ENCODE measurements at regions not wholly inside any gene's neighbourhood (a gene's known extent, or its start where the extent isn't known, plus 50 kb on each side); places are given as distances from the start of the nearest gene placed in this dataset.
"Not testable (repeated sequence)": the region's sequence is repeated elsewhere in the genome, so short reads cannot be mapped to it uniquely, and the experiment has no call there.

GRCh38 chr3:137324114-137324513 is 366.3 kb downstream of the IL20RB start:
- DNase-seq: no peak

- no peak for DNase-seq
These were observed 367.4 kb downstream of the IL20RB start for GRCh38 chr3:137325170-137325569.

DNA sequence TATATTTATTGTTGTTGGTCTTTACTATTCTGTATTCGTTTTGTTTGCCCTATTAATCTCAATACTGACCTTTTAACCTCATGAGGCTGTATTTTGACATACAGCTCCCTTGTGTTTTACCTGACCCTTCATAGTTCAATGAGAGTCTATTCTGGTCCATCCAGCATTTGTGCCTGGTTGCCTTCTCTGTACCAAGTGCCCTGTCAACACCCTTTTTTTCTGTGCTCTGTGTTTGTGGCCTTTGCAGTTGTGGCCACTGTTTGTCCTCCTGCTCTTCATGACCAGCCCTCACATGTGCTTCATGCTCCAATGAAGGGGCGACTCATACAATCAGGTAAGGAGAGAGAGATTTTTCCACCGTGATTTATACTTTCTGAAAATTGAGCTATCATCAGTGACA is 368.2 kb downstream of the IL20RB start:
- no peak for DNase-seq

- DNase-seq: no peak
These were observed 371.8 kb downstream of the IL20RB start for GRCh38 chr3:137329594-137329993.

DNA sequence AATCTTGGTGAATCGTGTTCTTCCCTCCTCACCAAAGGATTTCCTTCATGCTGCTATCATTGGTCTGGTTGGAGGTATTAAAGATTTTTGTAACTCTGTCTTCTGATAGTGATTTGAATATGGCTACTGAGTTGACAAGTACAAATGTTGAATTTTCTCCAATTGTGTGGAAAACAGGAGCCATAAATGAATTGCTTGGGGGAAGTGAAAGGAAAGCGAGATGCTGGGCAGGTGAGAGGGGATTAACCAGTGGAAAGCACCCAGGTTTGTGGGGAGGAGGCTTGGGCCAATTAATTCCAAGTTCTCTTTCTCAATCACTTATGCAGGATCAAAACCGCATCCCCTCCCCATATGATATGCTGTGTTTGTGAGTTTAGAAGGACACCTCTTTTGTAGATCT is 372.5 kb downstream of the IL20RB start:
- DNase-seq: no peak

DNA sequence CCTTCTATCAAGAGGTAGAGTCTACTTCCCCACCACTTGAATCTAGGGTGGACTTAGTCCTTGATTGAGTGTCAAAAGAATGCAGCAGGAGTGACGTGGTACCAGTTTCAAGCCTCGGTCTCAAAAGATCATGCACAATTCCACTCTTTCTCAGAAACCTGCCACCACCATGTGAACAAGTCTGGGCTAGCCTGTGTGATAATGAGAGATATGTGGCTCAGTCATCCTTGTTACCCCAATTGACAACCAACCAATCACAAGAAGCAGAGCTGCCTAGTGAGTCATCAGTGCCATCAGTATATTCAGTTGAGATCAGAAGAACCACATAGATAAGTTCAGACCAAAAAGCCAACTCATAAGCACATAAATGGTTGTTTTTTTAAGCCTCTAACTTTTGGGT is 374.5 kb downstream of the IL20RB start:
- no peak for DNase-seq

- DNase-seq: no peak
These were observed 377.7 kb downstream of the IL20RB start for GRCh38 chr3:137335478-137335877.

- not testable (repeated sequence) for DNase-seq
These were observed 380.6 kb downstream of the IL20RB start for GRCh38 chr3:137338400-137338799.

DNA sequence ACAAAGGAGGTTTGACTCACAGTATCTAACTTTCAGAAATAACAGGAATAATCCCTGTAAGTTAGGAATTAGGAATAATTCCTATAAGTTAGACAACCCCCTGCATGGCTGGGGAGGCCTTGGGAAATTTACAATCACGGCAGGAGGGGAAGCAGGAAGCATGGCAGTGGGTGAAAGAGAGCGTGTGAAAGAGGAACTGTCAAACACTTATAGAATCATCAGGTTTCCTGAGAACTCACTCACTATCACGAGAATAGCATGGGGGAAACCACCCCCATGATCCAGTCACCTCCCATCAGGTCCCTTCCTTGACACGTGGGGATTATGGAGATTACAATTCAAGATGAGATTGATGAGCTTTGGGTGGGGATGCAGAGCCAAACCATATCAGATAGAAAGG is 385.5 kb downstream of the IL20RB start:
- DNase-seq: no peak

- DNase-seq: no peak
These were observed 389.3 kb downstream of the IL20RB start for GRCh38 chr3:137347132-137347531.

- DNase-seq: no peak
These were observed 390.1 kb downstream of the IL20RB start for GRCh38 chr3:137347817-137348368.

DNA sequence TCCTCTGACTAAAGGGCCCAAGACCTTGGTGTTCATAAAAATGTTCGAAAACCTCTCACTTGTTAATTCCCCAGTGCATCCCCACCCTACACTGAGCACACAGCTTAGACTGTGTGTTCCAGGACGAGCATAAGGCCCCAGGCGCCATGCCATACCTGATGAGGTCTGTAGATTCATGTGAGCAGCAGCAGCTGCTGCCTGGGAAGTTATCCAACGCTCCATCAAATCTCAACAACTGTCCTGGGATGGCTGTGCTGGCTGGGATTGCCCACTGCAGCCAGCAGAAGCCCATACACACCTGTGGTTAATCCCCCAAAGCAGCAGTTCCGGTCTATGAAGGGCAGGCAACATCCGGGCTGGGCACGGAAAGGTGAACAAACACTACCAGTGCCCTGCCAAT is 391.2 kb downstream of the IL20RB start:
- DNase-seq: no peak

GRCh38 chr3:137349557-137350348 is 392.0 kb downstream of the IL20RB start:
- no peak for DNase-seq

DNA sequence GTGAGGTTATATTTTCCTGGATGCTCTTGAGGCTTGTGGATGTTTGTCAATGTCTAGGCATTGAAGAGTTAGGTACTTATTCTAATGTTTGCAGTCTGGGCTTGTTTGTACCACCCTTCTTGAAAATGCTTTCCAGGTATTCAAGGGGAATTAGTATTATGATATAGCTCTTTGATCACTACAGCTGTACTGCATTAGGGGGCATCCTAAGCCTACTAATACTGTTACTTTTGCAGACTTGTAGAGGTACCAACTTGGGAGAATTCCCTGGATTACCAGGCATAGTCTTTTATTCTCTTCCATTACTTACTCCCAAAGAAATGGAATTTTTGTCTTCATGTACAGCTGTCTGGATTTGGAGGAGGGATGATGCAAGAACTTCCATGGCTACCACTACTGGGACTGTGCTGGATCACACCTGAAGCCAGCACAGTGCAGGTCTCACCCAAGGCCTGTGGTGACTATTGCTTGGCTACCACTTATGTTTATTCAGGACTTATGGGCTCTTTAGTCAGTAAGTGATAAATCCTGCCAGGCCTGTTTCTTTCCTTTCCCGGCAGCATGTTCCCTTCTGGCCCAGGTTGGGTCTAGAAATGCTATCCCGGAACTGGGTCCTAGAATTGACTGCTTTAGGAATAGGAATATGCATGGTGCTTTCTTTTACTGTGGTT is 402.9 kb downstream of the IL20RB start:
- DNase-seq: no peak

DNA sequence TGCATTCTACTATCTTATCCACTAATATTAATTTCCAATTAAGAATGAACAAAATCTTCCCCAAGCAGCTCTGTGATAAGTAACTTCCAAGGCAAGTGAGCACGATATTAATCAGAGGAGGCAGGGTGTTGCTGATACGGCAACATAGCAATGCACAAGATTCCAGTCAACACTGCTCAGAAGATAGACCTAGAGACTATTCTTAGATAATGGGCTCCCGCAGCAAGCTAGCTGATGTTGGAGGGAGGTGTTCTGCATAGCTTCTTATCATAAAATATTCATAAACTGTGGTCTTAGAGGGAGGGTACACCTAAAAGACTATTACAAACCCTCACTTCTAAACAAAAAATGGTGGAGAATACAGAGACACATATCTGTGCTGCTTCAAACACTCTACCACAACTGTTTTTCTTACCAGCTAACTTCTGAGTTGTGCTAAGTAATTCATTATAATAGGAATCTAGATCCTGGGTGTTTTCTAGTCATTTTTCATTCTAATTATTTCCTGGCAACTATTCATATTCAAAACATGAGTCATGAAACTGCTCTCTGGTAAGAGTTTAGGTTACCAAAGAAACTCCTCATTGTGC is 382.0 kb upstream of the SOX14 start:
- DNase-seq: no peak

DNA sequence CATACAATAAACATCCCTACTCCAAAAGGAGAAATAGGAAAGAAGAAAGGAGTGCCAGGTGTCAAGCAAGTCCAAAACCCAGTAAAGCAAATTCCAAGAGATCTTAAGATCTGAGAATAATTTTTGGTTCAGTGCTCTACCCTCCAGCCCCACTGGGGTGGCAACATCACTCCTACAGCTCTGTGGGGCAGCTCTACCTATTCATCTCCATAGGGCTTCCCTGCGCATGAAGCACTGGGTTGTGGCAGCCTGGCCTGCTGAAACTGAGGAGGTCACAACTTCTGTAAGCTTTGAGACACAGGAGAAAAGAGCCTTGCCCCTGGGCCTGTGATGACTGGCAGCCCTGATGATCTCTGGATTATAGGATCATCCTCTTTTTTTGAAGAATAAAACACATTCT is 378.2 kb upstream of the SOX14 start:
- no peak for DNase-seq

GRCh38 chr3:137409584-137409983 is 354.5 kb upstream of the SOX14 start:
- no peak for DNase-seq

DNA sequence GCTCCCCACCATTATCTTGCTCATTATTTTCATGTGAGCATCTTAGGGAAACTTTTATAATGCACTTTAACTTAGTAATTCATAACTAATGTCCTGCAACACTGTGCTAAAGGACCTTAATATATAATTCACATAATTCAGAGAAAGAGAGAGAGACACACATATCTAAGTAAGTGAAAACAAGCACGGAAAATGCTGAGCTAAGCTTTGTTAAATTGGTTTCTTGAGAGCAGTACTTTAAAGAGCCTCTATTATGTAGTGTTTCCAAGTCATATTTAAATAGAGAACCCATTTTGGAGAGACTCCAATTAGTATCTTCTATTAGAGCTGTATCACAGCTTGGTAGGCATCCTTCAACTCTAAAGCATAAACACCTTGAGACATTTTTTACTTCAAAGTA is 354.1 kb upstream of the SOX14 start:
- no peak for DNase-seq

- DNase-seq: no peak
These were observed 343.7 kb upstream of the SOX14 start for GRCh38 chr3:137420198-137420995.

DNA sequence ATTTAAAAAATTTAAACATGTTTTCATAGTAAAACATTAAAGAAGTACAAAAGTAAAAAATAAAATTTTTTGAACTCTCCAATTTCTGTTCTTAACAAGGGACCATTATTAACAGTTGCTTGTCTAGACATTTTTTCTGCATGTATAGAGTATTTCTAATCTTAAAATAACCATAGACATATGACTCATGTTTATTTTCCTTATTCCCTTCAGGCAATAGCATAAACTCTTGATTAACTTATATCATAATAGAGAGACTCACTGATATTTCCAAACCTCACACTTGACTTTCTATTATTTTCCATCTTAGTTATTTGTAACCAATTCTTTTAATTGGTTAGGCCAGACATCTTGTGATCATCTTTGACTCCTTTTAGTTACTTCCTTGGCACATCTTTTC is 325.6 kb upstream of the SOX14 start:
- no peak for DNase-seq

DNA sequence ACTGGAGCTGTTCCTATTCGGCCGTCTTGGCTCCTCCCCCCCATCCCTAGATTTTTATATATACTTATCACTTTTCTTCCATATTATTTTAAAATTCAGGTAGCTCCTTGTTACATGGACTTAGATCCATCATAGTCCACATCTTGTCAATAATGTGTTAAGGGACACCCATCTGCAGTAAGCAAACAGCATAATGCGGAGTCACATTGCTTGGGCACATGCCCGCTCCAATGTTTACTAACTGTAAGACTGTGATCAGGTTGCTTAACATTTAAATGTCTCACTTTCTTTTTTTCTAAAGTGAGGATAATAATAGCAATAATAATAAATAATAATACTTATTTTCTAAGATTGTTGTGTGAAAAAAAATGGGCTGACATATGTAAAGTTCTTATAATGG is 303.2 kb upstream of the SOX14 start:
- DNase-seq: no peak

DNA sequence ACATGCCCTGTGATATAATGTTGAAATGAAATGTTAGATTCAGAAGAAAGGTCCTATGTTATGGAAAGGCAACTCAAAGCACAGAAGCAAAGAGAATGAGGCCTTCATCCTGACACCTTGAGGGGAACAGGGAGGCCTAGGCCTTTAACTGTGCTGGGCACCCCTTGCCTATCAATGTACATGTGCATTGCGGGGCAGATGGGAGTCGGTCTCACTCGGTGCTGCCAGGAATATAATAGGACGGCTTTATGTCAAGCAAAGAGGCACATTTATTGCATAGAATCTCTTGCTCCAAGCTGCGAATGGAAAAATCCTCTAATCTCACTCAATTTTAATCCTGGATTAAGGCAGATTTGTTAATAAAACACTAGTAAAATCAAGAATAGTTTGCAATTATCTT is 301.0 kb upstream of the SOX14 start:
- no peak for DNase-seq

DNA sequence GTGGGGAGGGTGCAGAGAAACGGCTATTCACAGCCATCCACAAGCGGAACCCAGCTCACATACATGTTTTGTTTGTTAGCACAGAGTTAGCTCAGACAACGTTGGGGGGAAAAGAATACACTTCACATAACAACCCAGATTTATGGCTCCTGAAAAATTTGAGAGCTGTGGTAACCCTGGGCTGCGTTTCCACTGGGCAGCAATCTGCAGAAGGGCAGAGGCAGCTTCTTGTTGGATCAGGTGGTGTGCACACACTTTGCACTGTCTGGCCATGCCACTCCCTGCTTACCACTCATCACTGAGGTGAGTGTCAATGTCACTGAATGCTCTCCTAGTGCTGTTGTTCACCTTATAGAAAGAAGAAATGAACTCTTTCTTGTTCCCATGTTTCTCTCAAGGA is 299.8 kb upstream of the SOX14 start:
- no peak for DNase-seq
